HG03354 (cell line): ENCODE measurements at regions not wholly inside any gene's neighbourhood (a gene's known extent, or its start where the extent isn't known, plus 50 kb on each side); places are given as distances from the start of the nearest gene placed in this dataset.

Source experiments
- ATAC-seq: cut with Tn5 transposase; IDR thresholded peaks from one replicate; pipeline ENCODE4 v1.9.1; 2021; ENCODE audit warnings: mild to moderate bottlenecking; ENCODE audit not compliant: unreplicated experiment, poor library complexity, severe bottlenecking

GRCh38 chr3:70120357-70120966, 120.9 kb downstream of the SAMMSON start:
- peak; percentile 100 for ATAC-seq

- no peak for ATAC-seq
Observed at GRCh38 chr3:70127192-70127591, 127.7 kb downstream of the SAMMSON start.

GRCh38 chr3:70137366-70137765, 137.8 kb downstream of the SAMMSON start:
- no peak for ATAC-seq

GRCh38 chr3:70138606-70139005, 139.1 kb downstream of the SAMMSON start:
- no peak for ATAC-seq
